PC-3 (cell line): ENCODE measurements at regions not wholly inside any gene's neighbourhood (a gene's known extent, or its start where the extent isn't known, plus 50 kb on each side); places are given as distances from the start of the nearest gene placed in this dataset.

Experiments used
- CTCF ChIP-seq: fragments of 300-600 bp; sonication (generic); conservative IDR thresholded peaks from 2 replicates; pipeline ENCODE4 v1.5.1; 2017; ENCODE audit warnings: antibody characterized with exemption, low read depth, mild to moderate bottlenecking, low read length
- EZH2 ChIP-seq: fragments of 300-600 bp; sonication (generic); IDR thresholded peaks from one replicate; pipeline ENCODE4 v1.6.1; 2017; ENCODE audit warnings: antibody characterized with exemption, mild to moderate bottlenecking, low read length; ENCODE audit not compliant: unreplicated experiment

- TF ChIP-seq CTCF (no peak), EZH2 (no peak)
Measured at GRCh38 chr5:159702301-159702700, 214.0 kb upstream of the ADRA1B start.
